ENCODE measurements at regions not wholly inside any gene's neighbourhood (a gene's known extent, or its start where the extent isn't known, plus 50 kb on each side); places are given as distances from the start of the nearest gene placed in this dataset.

GRCh38 chr3:72313308-72313707 is 528.4 kb upstream of the PROK2 start:
- no peak for DNase-seq

- no peak for DNase-seq
These were observed 527.4 kb upstream of the PROK2 start for GRCh38 chr3:72312339-72312738.

- DNase-seq = no peak
These were observed 526.5 kb upstream of the PROK2 start for GRCh38 chr3:72311425-72311824.

GRCh38 chr3:72310419-72311380 is 525.8 kb upstream of the PROK2 start:
- DNase-seq = peak; percentile 39

GRCh38 chr3:72309661-72310418 is 524.9 kb upstream of the PROK2 start:
- DNase-seq = peak; percentile 4

- no peak for DNase-seq
These were observed 523.7 kb upstream of the PROK2 start for GRCh38 chr3:72308641-72309040.

- DNase-seq = no peak
These were observed 522.6 kb upstream of the PROK2 start for GRCh38 chr3:72307438-72308115.

- DNase-seq = no peak
These were observed 521.9 kb upstream of the PROK2 start for GRCh38 chr3:72306800-72307341.

GRCh38 chr3:72303926-72304325 is 519.0 kb upstream of the PROK2 start:
- no peak for DNase-seq

GRCh38 chr3:72301779-72302178 is 516.8 kb upstream of the PROK2 start:
- no peak for DNase-seq

- DNase-seq = no peak
These were observed 515.7 kb upstream of the PROK2 start for GRCh38 chr3:72300621-72301020.

GRCh38 chr3:72299823-72300222 is 514.9 kb upstream of the PROK2 start:
- peak; percentile 33 for DNase-seq

- peak; percentile 10 for DNase-seq
These were observed 514.4 kb upstream of the PROK2 start for GRCh38 chr3:72299321-72299802.

GRCh38 chr3:72298201-72299152 is 513.5 kb upstream of the PROK2 start:
- DNase-seq = no peak

GRCh38 chr3:72297481-72297880 is 512.5 kb upstream of the PROK2 start:
- DNase-seq = no peak

- no peak for DNase-seq
These were observed 511.6 kb upstream of the PROK2 start for GRCh38 chr3:72296477-72297111.

GRCh38 chr3:72295962-72296450 is 511.1 kb upstream of the PROK2 start:
- DNase-seq = no peak

GRCh38 chr3:72295276-72295961 is 510.5 kb upstream of the PROK2 start:
- DNase-seq = no peak

GRCh38 chr3:72290859-72291638 is 506.1 kb upstream of the PROK2 start:
- no peak for DNase-seq

GRCh38 chr3:72289692-72290071 is 504.7 kb upstream of the PROK2 start:
- no peak for DNase-seq

Measured in inflammatory macrophage treated with lipopolysaccharide for 4 hours (primary cell).